SU-DHL-6 (cell line): ENCODE measurements at regions not wholly inside any gene's neighbourhood (a gene's known extent, or its start where the extent isn't known, plus 50 kb on each side); places are given as distances from the start of the nearest gene placed in this dataset.

Experiments used
- CTCF ChIP-seq: fragments of 200-600 bp; sonication (generic); IDR thresholded peaks from one replicate; pipeline ENCODE4 v1.5.1; 2017; ENCODE audit warnings: antibody characterized with exemption, mild to moderate bottlenecking, low read length, moderate library complexity; ENCODE audit not compliant: insufficient read depth, poor library complexity, severe bottlenecking
- EZH2phosphoT487 ChIP-seq: fragments of 200-600 bp; sonication (generic), shearing (Covaris generic); conservative IDR thresholded peaks from 2 replicates; pipeline ENCODE4 v1.6.1; 2018; ENCODE audit warnings: mild to moderate bottlenecking, antibody characterized with exemption, low read length, moderate library complexity, mixed read lengths

GRCh38 chr1:55987491-55988249, 591.7 kb downstream of the PLPP3 start:
- no peak for TF ChIP-seq CTCF
- no peak for TF ChIP-seq EZH2phosphoT487
